NCI-H146 treated with DMSO at 0.1 percent for 48 hours (cell line): ENCODE measurements at regions not wholly inside any gene's neighbourhood (a gene's known extent, or its start where the extent isn't known, plus 50 kb on each side); places are given as distances from the start of the nearest gene placed in this dataset.
A peak's percentile ranks its signal among the peaks of the same experiment; 100 is the strongest.
"Not testable (repeated sequence)": the region's sequence is repeated elsewhere in the genome, so short reads cannot be mapped to it uniquely, and the experiment has no call there.

Experiments used
- DNase-seq: peaks from one replicate; lab custom pipeline; 2025; ENCODE audit not compliant: unreplicated experiment; lab: John Stamatoyannopoulos, UW

DNA sequence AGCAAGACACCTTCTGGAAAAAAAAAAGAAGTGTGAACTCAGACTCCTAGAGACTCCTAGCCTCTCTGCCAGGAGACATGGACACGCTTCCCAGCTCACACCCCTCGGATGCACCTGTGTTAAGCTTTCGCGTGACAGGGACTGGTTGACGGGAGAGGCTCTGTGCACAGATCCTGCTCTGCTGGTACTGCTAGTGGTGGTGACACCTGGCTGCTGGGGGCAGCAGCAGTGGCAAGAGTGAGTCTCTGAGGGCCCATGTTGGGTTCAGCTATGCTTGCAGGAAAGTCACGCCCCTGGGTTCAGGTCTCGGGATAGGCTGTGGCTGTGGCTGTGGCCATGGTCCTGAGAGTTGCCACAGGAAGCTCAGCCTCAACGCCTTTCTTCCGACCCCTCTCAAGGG lies 81.1 kb downstream of the XRCC2 start:
- no peak for DNase-seq

- no peak for DNase-seq
Measured at GRCh38 chr7:152591976-152592375, 84.0 kb downstream of the XRCC2 start.

- no peak for DNase-seq
Measured at GRCh38 chr7:152590481-152590880, 85.5 kb downstream of the XRCC2 start.

DNA sequence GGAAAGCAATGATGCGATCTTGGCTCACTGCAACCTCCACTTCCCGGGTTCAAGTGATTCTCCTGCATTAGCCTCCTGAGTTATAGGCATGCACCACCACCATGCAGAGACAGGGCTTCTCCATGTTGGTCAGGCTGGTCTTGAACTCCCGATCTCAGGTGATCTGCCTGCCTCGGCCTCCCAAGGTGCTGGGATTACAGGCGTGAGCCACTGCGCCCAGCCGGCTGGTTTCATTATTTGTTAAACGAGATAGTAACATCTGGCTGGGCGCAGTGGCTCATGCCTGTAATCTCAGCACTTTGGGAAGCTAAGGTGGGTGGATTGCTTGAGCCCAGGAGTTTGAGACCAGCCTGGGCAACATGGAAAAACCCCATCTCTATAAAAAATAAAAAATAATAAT lies 86.1 kb downstream of the XRCC2 start:
- not testable (repeated sequence) for DNase-seq

GRCh38 chr7:152588350-152588749 lies 87.6 kb downstream of the XRCC2 start:
- DNase-seq = no peak

DNA sequence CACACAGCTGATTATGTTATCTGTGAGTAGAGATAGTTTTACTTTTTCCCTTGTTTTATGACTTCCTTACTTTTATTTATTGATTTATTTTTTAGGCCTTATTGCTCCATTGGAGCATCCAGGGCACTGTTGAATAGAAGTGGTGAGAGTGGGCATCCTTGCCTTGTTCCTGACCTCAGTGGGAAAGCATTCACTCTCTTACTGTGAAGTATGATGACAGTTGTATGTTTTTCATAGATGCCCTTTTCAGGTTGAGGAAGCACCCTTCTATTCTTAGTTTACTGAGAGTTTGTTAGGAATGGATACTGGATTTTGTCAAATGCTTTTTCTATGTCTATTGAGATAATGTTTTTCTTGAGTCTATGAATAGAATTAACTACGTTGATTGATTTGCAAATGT lies 88.6 kb downstream of the XRCC2 start:
- DNase-seq = no peak

GRCh38 chr7:152583006-152583405 lies 92.9 kb downstream of the XRCC2 start:
- DNase-seq = no peak

DNA sequence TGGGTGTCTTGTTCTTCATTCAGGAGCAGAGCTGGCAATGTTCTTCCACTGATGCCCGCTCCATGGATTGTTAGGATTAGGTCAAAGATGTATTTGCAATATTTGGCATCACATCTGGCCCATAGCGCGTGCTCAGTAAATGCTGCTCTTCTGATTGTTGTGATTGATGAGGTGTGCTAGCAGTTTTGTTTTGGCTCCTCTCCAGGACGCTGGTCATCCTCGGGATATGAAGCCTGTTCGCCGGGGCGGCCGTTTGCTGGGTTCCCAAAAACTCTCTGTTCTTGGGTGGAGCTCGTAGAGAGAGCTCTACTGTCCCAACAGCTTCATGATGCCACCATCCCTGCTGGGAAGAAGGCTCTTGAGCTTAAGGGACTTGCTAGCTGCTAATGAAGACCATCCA lies 96.9 kb downstream of the XRCC2 start:
- no peak for DNase-seq

DNA sequence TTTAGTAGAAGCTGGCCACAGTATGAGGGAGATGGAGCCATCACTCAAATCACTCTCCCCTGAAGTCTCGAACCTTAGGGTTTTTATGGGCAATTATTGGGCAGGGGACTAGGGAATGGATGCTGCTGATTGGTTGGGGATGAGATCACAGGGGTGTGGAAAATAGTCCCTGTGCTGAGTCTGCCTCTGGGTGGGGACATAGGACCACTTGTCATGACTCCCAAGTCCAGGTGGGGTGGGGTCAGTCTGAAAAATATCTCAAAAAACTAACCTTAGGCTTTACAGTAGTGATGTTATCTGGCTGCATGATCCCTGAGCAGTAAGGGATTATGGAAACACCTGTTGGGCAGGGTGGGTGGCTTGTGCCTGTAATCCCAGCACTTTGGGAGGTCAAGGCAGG lies 98.6 kb downstream of the XRCC2 start:
- no peak for DNase-seq

GRCh38 chr7:152574892-152575548 lies 100.9 kb downstream of the XRCC2 start:
- peak; percentile 94 for DNase-seq

GRCh38 chr7:152573186-152573585 lies 102.8 kb downstream of the XRCC2 start:
- not testable (repeated sequence) for DNase-seq

GRCh38 chr7:152572101-152572500 lies 103.8 kb downstream of the XRCC2 start:
- DNase-seq = no peak

DNA sequence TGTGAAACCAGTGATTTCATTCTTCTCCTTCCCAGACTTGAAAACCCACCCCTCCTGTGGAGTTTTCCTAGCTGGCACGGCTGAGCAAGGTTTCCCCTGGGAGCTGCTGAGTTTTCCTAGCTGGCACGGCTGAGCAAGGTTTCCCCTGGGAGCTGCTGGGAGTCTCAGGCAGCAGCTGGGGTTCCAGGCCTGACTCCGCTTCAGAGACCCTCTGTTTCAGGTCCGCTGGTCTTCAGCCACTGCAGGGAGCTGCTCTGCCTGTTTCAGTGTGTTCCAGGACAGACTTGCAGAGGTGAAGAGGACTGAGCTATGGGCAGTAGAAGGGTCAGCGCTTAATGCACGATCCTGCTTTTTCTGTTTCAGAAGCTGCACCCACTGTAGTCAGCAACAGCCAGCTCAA lies 104.9 kb downstream of the XRCC2 start:
- no peak for DNase-seq

- no peak for DNase-seq
Measured at GRCh38 chr7:152568972-152569371, 107.0 kb downstream of the XRCC2 start.

DNA sequence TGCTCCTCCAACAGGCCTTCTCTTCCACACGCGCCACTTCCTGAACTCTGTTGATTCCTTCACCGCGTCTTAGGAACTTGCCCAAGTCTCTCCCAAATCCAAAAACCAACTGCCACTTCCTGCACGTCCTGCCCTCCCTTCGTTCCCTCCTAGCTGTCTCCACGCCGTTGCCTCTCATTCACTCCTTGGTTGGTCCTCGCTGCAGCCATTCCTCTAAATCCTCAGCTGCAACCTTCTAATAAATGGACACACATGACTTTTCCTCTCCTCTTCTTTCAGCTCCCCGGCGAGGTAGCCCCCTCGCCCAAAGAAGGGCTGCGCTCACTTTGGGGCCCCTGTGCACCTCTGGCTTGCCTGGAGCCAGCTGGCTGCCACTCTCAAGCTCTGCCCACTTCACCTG lies 110.2 kb downstream of the XRCC2 start:
- DNase-seq = no peak

- DNase-seq = no peak
Measured at GRCh38 chr7:152564656-152565250, 111.2 kb downstream of the XRCC2 start.

DNA sequence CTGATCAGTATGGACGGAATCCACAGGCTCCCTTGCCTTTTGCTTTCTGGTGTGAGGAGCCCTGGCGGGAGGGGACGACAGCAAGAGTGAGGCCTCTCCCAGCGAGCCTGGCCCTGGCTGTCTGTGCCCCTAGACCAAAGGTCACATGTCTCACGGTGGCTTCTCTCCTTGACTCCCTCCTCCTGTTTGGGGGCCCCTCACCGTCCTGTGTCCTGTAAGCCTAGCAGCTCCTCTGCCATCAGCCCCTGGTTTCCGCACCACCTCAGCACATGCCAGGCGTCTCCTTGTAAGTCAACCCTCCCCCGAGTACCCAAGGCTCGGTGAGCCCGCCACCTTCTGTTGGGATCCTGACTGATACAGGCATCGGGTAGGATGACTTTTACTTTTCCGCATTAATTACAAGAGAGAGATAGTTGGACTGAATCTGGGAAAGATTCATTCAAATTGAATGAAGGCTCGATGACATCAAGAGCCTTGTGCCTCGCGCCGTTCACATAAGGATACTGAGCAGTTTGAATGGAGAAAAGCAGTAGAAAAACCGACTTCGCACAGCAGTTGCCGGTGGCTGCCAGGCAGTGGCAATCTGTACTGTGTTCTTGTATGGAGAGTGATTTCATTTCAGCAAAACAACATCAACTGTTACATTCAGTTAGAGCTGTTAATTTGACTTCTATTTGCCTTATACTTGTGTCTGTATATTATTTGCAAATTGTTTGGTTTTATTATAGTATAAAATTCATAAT lies 119.8 kb downstream of the XRCC2 start:
- no peak for DNase-seq

- no peak for DNase-seq
Measured at GRCh38 chr7:152553671-152554317, 118.0 kb upstream of the KMT2C start.

DNA sequence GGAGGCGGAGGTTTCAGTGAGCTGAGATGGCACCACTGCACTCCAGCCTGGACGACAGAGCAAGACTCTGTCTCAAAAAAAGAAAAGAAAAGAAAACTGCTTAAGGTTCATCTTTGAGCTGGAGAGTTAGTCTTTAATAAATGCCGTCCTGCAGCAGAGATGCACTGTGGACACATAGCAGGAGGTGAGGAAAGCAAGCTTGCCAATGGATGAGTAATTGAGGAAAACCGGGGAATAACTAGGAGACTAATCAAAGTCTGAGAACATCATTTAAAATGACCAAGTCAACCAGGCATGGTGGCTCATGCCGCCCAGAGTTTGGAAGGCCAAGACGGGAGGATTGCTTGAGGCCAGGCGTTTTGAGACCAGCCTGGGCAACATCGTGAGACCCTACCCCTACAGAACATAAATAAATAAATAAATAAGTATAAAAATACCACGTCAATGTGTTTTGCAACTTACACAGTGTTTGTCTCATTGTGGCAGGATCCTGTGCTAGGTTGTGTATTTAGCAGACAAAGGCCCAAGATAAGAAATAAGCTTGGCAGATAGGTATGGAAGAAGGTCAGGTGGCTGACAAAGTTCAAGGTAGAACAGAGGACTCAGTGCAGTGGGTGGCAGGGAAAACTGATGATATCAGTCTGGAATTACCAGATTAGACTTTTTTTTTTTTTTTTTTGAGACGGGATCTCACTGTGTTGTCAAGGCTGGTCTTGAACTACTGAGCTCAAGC lies 115.7 kb upstream of the KMT2C start:
- DNase-seq = no peak

- no peak for DNase-seq
Measured at GRCh38 chr7:152544971-152545619, 109.3 kb upstream of the KMT2C start.

- no peak for DNase-seq
Measured at GRCh38 chr7:152544481-152544927, 108.7 kb upstream of the KMT2C start.
